SU-DHL-6 (cell line): ENCODE measurements at regions not wholly inside any gene's neighbourhood (a gene's known extent, or its start where the extent isn't known, plus 50 kb on each side); places are given as distances from the start of the nearest gene placed in this dataset.

Experiments
- CTCF ChIP-seq: fragments of 200-600 bp; sonication (generic); IDR thresholded peaks from one replicate; pipeline ENCODE4 v1.5.1; 2017; ENCODE audit warnings: antibody characterized with exemption, mild to moderate bottlenecking, low read length, moderate library complexity; ENCODE audit not compliant: insufficient read depth, poor library complexity, severe bottlenecking
- EZH2phosphoT487 ChIP-seq: fragments of 200-600 bp; sonication (generic), shearing (Covaris generic); conservative IDR thresholded peaks from 2 replicates; pipeline ENCODE4 v1.6.1; 2018; ENCODE audit warnings: mild to moderate bottlenecking, antibody characterized with exemption, low read length, moderate library complexity, mixed read lengths

GRCh38 chr21:41098481-41099042 is 69.4 kb upstream of the BACE2 start:
- TF ChIP-seq CTCF = no peak
- no peak for TF ChIP-seq EZH2phosphoT487
